Testis (tissue), 2 donors: ENCODE measurements at regions not wholly inside any gene's neighbourhood (a gene's known extent, or its start where the extent isn't known, plus 50 kb on each side); places are given as distances from the start of the nearest gene placed in this dataset.

Experiments
- DNase-seq: peaks from one replicate; pipeline ENCODE4 v3.0.0-alpha.2; 2019
- H3K27ac ChIP-seq, 2 donors: fragments of 200-600 bp; sonication (generic); one replicate each; pipeline ENCODE4 v1.5.1; 2019
- H3K27me3 ChIP-seq: fragments of 200-600 bp; sonication (generic); one replicate; pipeline ENCODE4 v1.5.1; 2019
- H3K36me3 ChIP-seq: fragments of 200-600 bp; sonication (generic); one replicate; pipeline ENCODE4 v1.5.1; 2017; ENCODE audit warnings: low read depth; ENCODE audit errors: missing control alignments
- H3K4me1 ChIP-seq: fragments of 200-600 bp; sonication (generic); one replicate; pipeline ENCODE4 v1.5.1; 2019
- H3K4me3 ChIP-seq, 2 donors: fragments of 200-600 bp; sonication (generic); one replicate each; pipeline ENCODE4 v1.5.1; 2017 to 2019
- H3K9me3 ChIP-seq: fragments of 200-600 bp; sonication (generic); one replicate; pipeline ENCODE4 v1.5.1; 2017
- POLR2A ChIP-seq: fragments of 450-650 bp; IDR thresholded peaks from one replicate; pipeline ENCODE4 v1.6.1; 2017; ENCODE audit warnings: antibody characterized with exemption, mild to moderate bottlenecking, moderate library complexity
- WGBS, 2 donors: methylation state at CpG; one replicate each; pipeline ENCODE4 v1.1.5; 2018; 5-methylcytosine and 5-hydroxymethylcytosine counted together
- intact Hi-C: fragments of 100-400 bp; cut with DNase I; formaldehyde crosslinking; loops from one replicate; pipeline ENCODE4 v1.15.1; 2023; ENCODE audit warnings: low total_unique reads
- TF ChIP-seq, protein P1 (sequence below), 3 experiments: fragments of 450-650 bp in 2 of 3; fragments of 200-600 bp in 1 of 3; sonication (generic) in 1 of 3; IDR thresholded peaks; one replicate each; pipeline ENCODE4 v1.5.1; 2016 to 2019; ENCODE audit warnings: antibody characterized with exemption in 3 of 3, mild to moderate bottlenecking in 2 of 3, moderate library complexity in 1 of 3

DNA sequence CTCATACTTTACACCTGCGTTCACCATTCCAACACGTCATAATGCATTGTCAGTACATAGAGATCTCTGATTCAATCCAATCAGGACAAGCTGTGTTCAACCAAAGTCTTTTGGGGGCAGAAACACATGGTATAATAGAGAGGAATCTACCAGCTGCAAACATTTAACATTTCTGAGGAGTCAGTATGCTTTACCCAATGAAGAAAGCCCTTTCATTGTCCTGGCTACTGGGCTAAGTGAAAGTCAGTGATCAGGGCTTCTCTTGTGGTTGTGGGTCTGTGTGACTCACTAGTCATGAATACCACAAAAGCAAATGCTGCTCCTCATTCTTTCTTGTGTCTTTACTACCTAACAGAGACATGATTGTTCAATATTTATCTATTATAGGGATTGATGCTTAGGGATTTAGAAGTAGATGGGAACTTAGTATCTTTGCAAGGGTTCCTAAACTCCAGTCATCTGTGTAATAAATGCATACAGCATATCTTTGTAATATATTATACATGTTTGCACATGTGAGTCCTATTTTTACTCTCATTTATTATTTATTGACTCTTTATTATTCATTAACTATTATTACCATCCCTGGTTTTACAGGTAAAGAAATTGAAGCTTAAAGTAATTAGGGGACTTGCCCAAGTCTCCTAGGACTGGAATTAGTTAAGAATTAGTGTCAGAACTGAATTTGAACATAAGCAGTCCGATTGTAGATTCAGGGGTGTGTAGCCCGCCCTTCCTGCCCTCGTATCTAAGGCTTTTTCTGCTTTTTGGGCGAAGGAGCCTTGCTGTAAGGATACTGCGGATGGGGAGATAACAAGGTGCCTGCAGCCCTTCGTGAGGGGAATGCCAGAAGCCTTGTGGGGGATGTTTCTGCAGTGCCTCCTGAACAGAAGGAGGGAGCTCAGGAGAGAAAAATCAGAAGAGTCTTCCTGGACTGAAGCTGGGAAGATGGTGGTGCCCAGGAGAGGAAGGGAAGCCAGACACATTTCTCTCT, 353.1 kb upstream of the BOD1L1 start:
- DNase-seq, result peak; percentile 24
- Histone ChIP-seq H3K4me3 (no peak overlapping the region), H3K36me3 (no peaks in the 10 kb centered on the region), H3K27ac (peak overlapping the region in 1 of 2 donors; percentile 54), H3K4me1 (peaks cover 18% of the 10 kb centered on the region), H3K27me3 (no peaks in the 10 kb centered on the region), H3K9me3 (no peaks in the 10 kb centered on the region)
- WGBS, 2 donors, result 58 to 75% methylated on average over 8 of the region's 8 CpGs
- intact Hi-C loops, result no loop called here
- TF ChIP-seq POLR2A, result no peak
- TF ChIP-seq, protein P1, sequence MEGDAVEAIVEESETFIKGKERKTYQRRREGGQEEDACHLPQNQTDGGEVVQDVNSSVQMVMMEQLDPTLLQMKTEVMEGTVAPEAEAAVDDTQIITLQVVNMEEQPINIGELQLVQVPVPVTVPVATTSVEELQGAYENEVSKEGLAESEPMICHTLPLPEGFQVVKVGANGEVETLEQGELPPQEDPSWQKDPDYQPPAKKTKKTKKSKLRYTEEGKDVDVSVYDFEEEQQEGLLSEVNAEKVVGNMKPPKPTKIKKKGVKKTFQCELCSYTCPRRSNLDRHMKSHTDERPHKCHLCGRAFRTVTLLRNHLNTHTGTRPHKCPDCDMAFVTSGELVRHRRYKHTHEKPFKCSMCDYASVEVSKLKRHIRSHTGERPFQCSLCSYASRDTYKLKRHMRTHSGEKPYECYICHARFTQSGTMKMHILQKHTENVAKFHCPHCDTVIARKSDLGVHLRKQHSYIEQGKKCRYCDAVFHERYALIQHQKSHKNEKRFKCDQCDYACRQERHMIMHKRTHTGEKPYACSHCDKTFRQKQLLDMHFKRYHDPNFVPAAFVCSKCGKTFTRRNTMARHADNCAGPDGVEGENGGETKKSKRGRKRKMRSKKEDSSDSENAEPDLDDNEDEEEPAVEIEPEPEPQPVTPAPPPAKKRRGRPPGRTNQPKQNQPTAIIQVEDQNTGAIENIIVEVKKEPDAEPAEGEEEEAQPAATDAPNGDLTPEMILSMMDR (IDR thresholded peaks at IDR 0.05), result no peak

DNA sequence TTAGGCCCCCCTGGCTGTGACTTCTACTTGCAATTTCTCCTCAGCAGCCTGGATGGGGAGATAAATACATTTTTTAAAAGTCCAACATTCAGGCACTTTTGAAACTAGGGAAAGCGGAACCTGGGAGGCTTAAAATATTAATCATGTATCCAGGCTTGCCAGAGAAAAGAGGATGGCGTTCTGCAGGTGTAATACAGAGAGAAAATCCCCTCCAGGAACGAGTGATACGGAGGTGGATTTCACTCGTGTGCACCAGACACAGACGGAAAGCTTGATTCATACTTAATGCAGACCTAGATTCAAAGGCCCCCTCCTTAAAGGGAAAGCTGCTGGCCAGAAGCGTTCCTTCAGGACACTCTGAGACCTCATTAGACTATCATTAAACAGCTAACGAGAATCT, 354.0 kb upstream of the BOD1L1 start:
- intact Hi-C loops, result no loop called here
- Histone ChIP-seq H3K4me1 (peaks cover 26% of the 10 kb centered on the region), H3K27ac (peak overlapping the region; percentile 45 to 54), H3K27me3 (no peaks in the 10 kb centered on the region), H3K9me3 (no peaks in the 10 kb centered on the region), H3K4me3 (no peak overlapping the region), H3K36me3 (no peaks in the 10 kb centered on the region)
- WGBS, 2 donors, result 20 to 21% methylated on average over 8 of the region's 8 CpGs
- TF ChIP-seq, protein P1 (IDR thresholded peaks at IDR 0.05), result no peak
- no peak for TF ChIP-seq POLR2A
- DNase-seq, result no peak

DNA sequence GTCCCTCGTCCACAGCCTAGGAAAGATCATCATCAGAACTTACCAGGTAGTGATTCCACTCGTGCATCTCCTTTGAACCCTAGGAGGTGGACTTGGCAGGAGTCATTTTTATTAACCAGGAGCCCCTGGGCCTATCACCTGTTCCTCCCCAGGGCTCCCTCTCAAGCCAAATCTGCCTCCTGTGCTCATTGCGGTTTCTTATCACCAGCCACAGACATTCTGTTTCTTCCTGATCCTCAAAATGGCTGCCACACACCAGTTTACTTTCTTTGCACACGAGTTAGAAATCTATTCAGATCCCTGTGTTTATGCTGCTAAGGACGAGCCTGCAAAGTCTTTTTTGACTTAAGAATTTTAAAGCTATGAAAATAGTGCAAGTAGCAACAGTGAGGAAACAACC, 354.5 kb upstream of the BOD1L1 start:
- intact Hi-C loops, result no loop called here
- WGBS, 2 donors, result 21 to 30% methylated on average over 5 of the region's 5 CpGs
- no peaks in the 10 kb centered on the region for H3K9me3 ChIP-seq
- no peaks in the 10 kb centered on the region for H3K27me3 ChIP-seq
- no peak for DNase-seq
- peak overlapping the region; percentile 45 to 54 for H3K27ac ChIP-seq
- H3K36me3 ChIP-seq, result no peaks in the 10 kb centered on the region
- TF ChIP-seq POLR2A, result no peak
- TF ChIP-seq, protein P1 (IDR thresholded peaks at IDR 0.05), result no peak
- peaks cover 28% of the 10 kb centered on the region for H3K4me1 ChIP-seq
- no peak overlapping the region for H3K4me3 ChIP-seq

DNA sequence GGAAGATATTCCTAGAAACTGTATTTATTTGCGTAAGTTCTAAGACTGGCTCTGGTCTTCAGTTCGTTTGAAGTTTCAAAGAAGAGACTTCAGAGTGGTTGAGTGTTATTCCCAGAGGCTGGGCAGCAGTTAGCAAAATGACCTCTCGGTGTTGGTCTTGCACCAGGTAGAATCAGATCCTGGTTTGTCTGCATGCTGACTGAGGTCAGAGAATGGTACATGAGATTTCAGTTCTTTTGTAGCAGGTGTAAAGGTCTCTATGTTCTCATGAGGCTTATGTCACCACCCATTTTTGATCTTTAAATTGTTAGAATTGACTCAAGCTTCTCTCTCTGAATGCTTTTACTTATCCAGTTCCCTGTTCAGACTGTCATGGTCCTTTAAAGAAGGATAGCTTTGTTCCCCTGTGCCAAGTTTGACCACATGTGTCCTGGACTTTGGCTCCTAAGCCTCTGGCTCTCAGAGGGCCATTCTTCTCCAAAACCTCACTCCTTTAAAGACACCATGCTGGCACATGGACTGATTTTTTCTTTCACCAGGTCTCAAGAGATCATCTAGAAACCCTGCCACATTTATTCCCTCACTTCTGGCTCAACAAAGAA, 355.8 kb upstream of the BOD1L1 start:
- TF ChIP-seq POLR2A, result no peak
- TF ChIP-seq, protein P1 (IDR thresholded peaks at IDR 0.05), result no peak
- Histone ChIP-seq H3K4me1 (peaks cover 29% of the 10 kb centered on the region), H3K36me3 (no peaks in the 10 kb centered on the region), H3K9me3 (no peaks in the 10 kb centered on the region), H3K27me3 (no peaks in the 10 kb centered on the region), H3K4me3 (no peak overlapping the region), H3K27ac (peak overlapping the region in 1 of 2 donors; percentile 64)
- DNase-seq, result no peak
- 88 to 91% methylated on average over 3 of the region's 3 CpGs for WGBS, 2 donors
- intact Hi-C loops, result no loop called here
